GM23248 (cell line): ENCODE measurements at regions not wholly inside any gene's neighbourhood (a gene's known extent, or its start where the extent isn't known, plus 50 kb on each side); places are given as distances from the start of the nearest gene placed in this dataset.

Source experiments
- EZH2 ChIP-seq: fragments of 200-600 bp; sonication (generic); IDR thresholded peaks from 2 replicates; pipeline ENCODE4 v1.6.1; 2018; ENCODE audit warnings: antibody characterized with exemption, mild to moderate bottlenecking; ENCODE audit not compliant: insufficient read depth, poor library complexity, severe bottlenecking
- EZH2phosphoT487 ChIP-seq: fragments of 200-600 bp; sonication (generic); IDR thresholded peaks from 2 replicates; pipeline ENCODE4 v1.6.1; 2018; ENCODE audit warnings: antibody characterized with exemption, moderate library complexity, mild to moderate bottlenecking, low read depth; ENCODE audit not compliant: insufficient read depth

- TF ChIP-seq EZH2 (no peak), EZH2phosphoT487 (no peak)
These were observed 142.9 kb upstream of the IL12A start for GRCh38 chr3:159845737-159846136.
